BLaER1 treated with 17β-estradiol and CSF1 and Interleukin-3, amounts not matched to agents 10 nM and 100 nM (cell line): ENCODE measurements at regions not wholly inside any gene's neighbourhood (a gene's known extent, or its start where the extent isn't known, plus 50 kb on each side); places are given as distances from the start of the nearest gene placed in this dataset.

Experiments
- H3K27ac ChIP-seq, 11 experiments: shearing (Covaris generic); formaldehyde crosslinking; 2 replicates each; pipeline ENCODE4 v1.8.1; 2022
- H3K27me3 ChIP-seq, 11 experiments: shearing (Covaris generic); formaldehyde crosslinking; 2 replicates each; pipeline ENCODE4 v1.8.1; 2022
- H3K36me3 ChIP-seq, 11 experiments: shearing (Covaris generic); formaldehyde crosslinking; 2 replicates each; pipeline ENCODE4 v1.8.1; 2022
- H3K4me1 ChIP-seq, 10 experiments: shearing (Covaris generic); formaldehyde crosslinking; 2 replicates each; pipeline ENCODE4 v1.8.1; 2022
- H3K4me2 ChIP-seq, 11 experiments: shearing (Covaris generic); formaldehyde crosslinking; 2 replicates each; pipeline ENCODE4 v1.8.1; 2022
- H3K4me3 ChIP-seq, 10 experiments: shearing (Covaris generic); formaldehyde crosslinking; 2 replicates each; pipeline ENCODE4 v1.8.1; 2022
- H3K9ac ChIP-seq, 11 experiments: shearing (Covaris generic); formaldehyde crosslinking; 2 replicates each; pipeline ENCODE4 v1.8.1; 2022
- H3K9me3 ChIP-seq, 11 experiments: shearing (Covaris generic); formaldehyde crosslinking; replicated peaks in 1 of 11; 2 replicates each; pipeline ENCODE4 v1.8.1; 2022
- H4K20me1 ChIP-seq, 11 experiments: shearing (Covaris generic); formaldehyde crosslinking; 2 replicates each; pipeline ENCODE4 v1.8.1; 2022
- Cebpa-rat ChIP-seq, 11 experiments: shearing (Covaris generic); IDR thresholded peaks; 2 replicates each; pipeline ENCODE4 v1.8.1; 2022

GRCh38 chr12:75921622-75922289 is 109.8 kb downstream of the PHLDA1 start:
- no peak for TF ChIP-seq Cebpa-rat (IDR thresholded peaks at IDR 0.05)
- no peak overlapping the region for H3K4me2 ChIP-seq
- no peaks in the 10 kb centered on the region for H4K20me1 ChIP-seq
- no peaks in the 10 kb centered on the region; a peak in 1 of 22 replicates for H3K36me3 ChIP-seq
- no peak overlapping the region for H3K4me3 ChIP-seq
- no peak overlapping the region for H3K9ac ChIP-seq
- H3K9me3 ChIP-seq: peaks cover 34 to 43% (median 41%) of the 10 kb centered on the region in 11 experiments
- H3K27me3 ChIP-seq: peaks cover 0 to 55% (median 0%) of the 10 kb centered on the region in 11 experiments; a peak in 7 of 22 replicates
- H3K27ac ChIP-seq: no peak overlapping the region
- peaks cover 7 to 14% (median 12%) of the 10 kb centered on the region in 10 experiments for H3K4me1 ChIP-seq

- H3K4me2 ChIP-seq: peak overlapping the region in 8 of 11 experiments; percentile 4 to 84 (median 58); a peak in 8 of 22 replicates
Measured at GRCh38 chr12:75917715-75918114, 113.9 kb downstream of the PHLDA1 start.

DNA sequence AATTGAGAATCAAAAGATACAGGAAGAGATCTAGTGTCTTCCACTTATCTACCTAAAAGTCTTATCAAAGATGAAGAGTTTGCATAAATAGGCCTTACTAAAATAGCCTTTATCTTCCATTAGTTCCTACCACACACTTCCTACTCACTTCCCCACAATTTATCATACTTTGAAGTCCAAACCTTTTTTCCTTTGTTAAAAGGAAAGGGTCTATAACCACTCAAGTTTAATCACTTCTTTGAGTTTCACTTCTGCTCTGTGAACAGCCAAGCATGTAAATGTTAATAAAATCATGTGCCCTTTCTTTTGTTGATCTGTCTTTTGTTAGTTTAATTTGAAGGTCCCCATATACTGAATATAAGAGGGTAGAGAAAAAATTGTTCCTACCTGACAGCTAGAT is 114.5 kb downstream of the PHLDA1 start:
- Histone ChIP-seq H3K9ac (no peak overlapping the region), H3K36me3 (no peaks in the 10 kb centered on the region), H3K27ac (no peak overlapping the region), H3K27me3 (peaks cover 0 to 63% (median 0%) of the 10 kb centered on the region in 11 experiments; a peak in 7 of 22 replicates), H3K4me1 (peaks cover 10 to 30% (median 20%) of the 10 kb centered on the region in 10 experiments), H3K4me3 (peak overlapping the region in 1 of 10 experiments; percentile 22; a peak in 1 of 20 replicates), H4K20me1 (no peaks in the 10 kb centered on the region), H3K9me3 (no peaks in the 10 kb centered on the region; a peak in 1 of 22 replicates), H3K4me2 (peak overlapping the region; percentile 1 to 84 (median 61); a peak in 20 of 22 replicates)
- TF ChIP-seq Cebpa-rat (IDR thresholded peaks at IDR 0.05): no peak

More at GRCh38 chr12:75917715-75918114, 113.9 kb downstream of the PHLDA1 start:
- Histone ChIP-seq H3K9ac (no peak overlapping the region), H3K4me3 (no peak overlapping the region), H3K36me3 (no peaks in the 10 kb centered on the region), H3K9me3 (peaks cover 0 to 3% (median 2%) of the 10 kb centered on the region in 11 experiments; a peak in 8 of 22 replicates), H3K27ac (no peak overlapping the region), H3K27me3 (peaks cover 0 to 66% (median 0%) of the 10 kb centered on the region in 11 experiments; a peak in 7 of 22 replicates), H3K4me1 (peaks cover 10 to 30% (median 20%) of the 10 kb centered on the region in 10 experiments), H4K20me1 (no peaks in the 10 kb centered on the region)
- TF ChIP-seq Cebpa-rat (IDR thresholded peaks at IDR 0.05): no peak

- H3K9me3 ChIP-seq: no peaks in the 10 kb centered on the region
Measured at GRCh38 chr12:75913502-75914351, 117.8 kb downstream of the PHLDA1 start.

DNA sequence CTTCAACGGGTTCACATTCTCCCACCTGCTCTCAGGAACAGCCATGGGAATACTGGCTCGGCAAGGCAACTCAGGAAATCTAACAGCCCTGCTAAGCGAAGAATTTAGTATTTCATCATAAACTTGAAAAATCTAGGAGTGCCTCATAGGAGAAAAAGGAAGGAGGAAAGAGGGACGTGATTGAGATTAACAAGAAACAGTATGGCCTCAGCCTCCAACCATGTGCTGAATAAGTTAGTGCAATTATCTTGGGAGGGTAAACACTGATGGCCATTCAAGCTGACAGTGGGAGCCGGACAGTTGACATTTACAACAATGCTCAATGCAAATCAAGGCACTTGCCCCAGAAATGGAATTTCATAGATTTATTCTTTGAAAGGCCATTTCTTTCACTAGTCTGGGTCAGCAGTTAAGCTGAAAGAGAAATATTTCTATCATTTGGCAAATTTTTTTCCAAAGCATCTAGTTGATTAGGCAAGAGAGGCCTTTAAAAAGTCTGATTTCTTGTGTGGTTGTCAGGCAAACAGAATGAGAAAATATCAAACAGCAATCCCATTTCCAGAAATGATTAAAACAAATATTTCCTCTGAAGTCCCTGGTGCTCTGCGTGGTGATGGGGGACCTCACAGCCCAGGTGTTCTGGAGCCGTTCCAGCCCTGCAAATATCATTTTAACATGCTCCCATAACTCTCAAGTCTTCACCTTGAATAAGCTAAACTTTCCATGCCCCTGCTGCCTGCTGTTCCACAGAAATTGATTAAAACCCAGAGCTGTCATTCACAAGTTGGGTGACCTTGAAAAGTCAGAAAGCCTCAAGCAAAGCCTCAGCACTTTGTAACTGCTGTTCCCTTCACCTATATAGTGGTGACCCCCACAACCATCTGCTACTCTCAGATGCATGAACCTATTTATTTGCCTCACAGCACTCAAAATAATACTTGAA is 121.6 kb downstream of the PHLDA1 start:
- Histone ChIP-seq H3K4me1 (peaks cover 0 to 9% (median 0%) of the 10 kb centered on the region in 10 experiments; a peak in 5 of 20 replicates), H3K36me3 (no peaks in the 10 kb centered on the region), H4K20me1 (no peaks in the 10 kb centered on the region), H3K9ac (no peak overlapping the region), H3K4me3 (no peak overlapping the region), H3K4me2 (no peak overlapping the region), H3K27me3 (peaks cover 0 to 15% (median 0%) of the 10 kb centered on the region in 11 experiments; a peak in 3 of 22 replicates), H3K9me3 (no peaks in the 10 kb centered on the region), H3K27ac (no peak overlapping the region)
- no peak for TF ChIP-seq Cebpa-rat (IDR thresholded peaks at IDR 0.05)

More at GRCh38 chr12:75913502-75914351, 117.8 kb downstream of the PHLDA1 start:
- H4K20me1 ChIP-seq: no peaks in the 10 kb centered on the region
- TF ChIP-seq Cebpa-rat (IDR thresholded peaks at IDR 0.05): no peak
- H3K4me2 ChIP-seq: peak overlapping the region in 4 of 11 experiments; percentile 18 to 35 (median 24); a peak in 5 of 22 replicates
- no peak overlapping the region for H3K27ac ChIP-seq
- no peak overlapping the region for H3K9ac ChIP-seq
- peaks cover 10 to 30% (median 20%) of the 10 kb centered on the region in 10 experiments for H3K4me1 ChIP-seq
- no peak overlapping the region for H3K4me3 ChIP-seq
- no peaks in the 10 kb centered on the region for H3K36me3 ChIP-seq
- H3K27me3 ChIP-seq: peaks cover 0 to 34% (median 0%) of the 10 kb centered on the region in 11 experiments; a peak in 6 of 22 replicates

- Histone ChIP-seq H3K36me3 (no peaks in the 10 kb centered on the region), H4K20me1 (no peaks in the 10 kb centered on the region), H3K27ac (no peak overlapping the region), H3K4me1 (peaks cover 0 to 8% (median 0%) of the 10 kb centered on the region in 10 experiments; a peak in 5 of 20 replicates), H3K4me2 (no peak overlapping the region), H3K9ac (no peak overlapping the region), H3K27me3 (peaks cover 0 to 9% (median 0%) of the 10 kb centered on the region in 11 experiments; a peak in 1 of 22 replicates), H3K4me3 (no peak overlapping the region), H3K9me3 (no peaks in the 10 kb centered on the region)
- no peak for TF ChIP-seq Cebpa-rat (IDR thresholded peaks at IDR 0.05)
Measured at GRCh38 chr12:75908961-75909605, 122.5 kb downstream of the PHLDA1 start.

- Histone ChIP-seq H4K20me1 (no peaks in the 10 kb centered on the region), H3K9ac (no peak overlapping the region), H3K9me3 (no peaks in the 10 kb centered on the region), H3K4me2 (no peak overlapping the region), H3K27me3 (0 out of 22 replicates have a peak, but pooled peaks cover 0 to 4% (median 0%) of the 10 kb centered on the region in 11 experiments), H3K27ac (no peak overlapping the region), H3K4me1 (no peaks in the 10 kb centered on the region), H3K36me3 (no peaks in the 10 kb centered on the region), H3K4me3 (no peak overlapping the region)
- no peak for TF ChIP-seq Cebpa-rat (IDR thresholded peaks at IDR 0.05)
Measured at GRCh38 chr12:75905922-75906321, 125.7 kb downstream of the PHLDA1 start.

GRCh38 chr12:75900781-75901254 is 130.8 kb downstream of the PHLDA1 start:
- Histone ChIP-seq H3K9ac (no peak overlapping the region), H3K9me3 (peaks cover 0 to 4% (median 0%) of the 10 kb centered on the region in 11 experiments; a peak in 1 of 22 replicates), H3K4me3 (no peak overlapping the region), H3K36me3 (no peaks in the 10 kb centered on the region), H3K27me3 (peaks cover 0 to 4% (median 0%) of the 10 kb centered on the region in 11 experiments; a peak in 1 of 22 replicates), H3K4me1 (no peaks in the 10 kb centered on the region), H4K20me1 (no peaks in the 10 kb centered on the region), H3K4me2 (no peak overlapping the region), H3K27ac (no peak overlapping the region)
- no peak for TF ChIP-seq Cebpa-rat (IDR thresholded peaks at IDR 0.05)
